HepG2 (cell line): ENCODE measurements at regions not wholly inside any gene's neighbourhood (a gene's known extent, or its start where the extent isn't known, plus 50 kb on each side); places are given as distances from the start of the nearest gene placed in this dataset.

Experiments
- FOSL1 ChIP-seq: sonication (generic); formaldehyde crosslinking; IDR thresholded peaks from 2 replicates; pipeline ENCODE4 v1.9.0; 2021; ENCODE audit warnings: missing genetic modification reagents, borderline replicate concordance
- GABPA ChIP-seq, 2 experiments: IDR thresholded peaks; 2 replicates each; pipeline ENCODE4 v1.6.1; 2011 to 2016; ENCODE audit warnings: low read depth in 2 of 2, low read length in 1 of 2, missing biosample characterization in 1 of 2, missing genetic modification characterization in 1 of 2
- KAT7 ChIP-seq: IDR thresholded peaks from 2 replicates; pipeline ENCODE4 v1.6.1; 2018; ENCODE audit warnings: borderline replicate concordance, missing compliant biosample characterization
- MED1 ChIP-seq: sonication (generic); formaldehyde crosslinking; IDR thresholded peaks from 2 replicates; pipeline ENCODE4 v1.4.0; 2020; ENCODE audit warnings: missing genetic modification reagents
- RFX5 ChIP-seq: IDR thresholded peaks from 2 replicates; pipeline ENCODE4 v1.6.1; 2011; ENCODE audit warnings: low read depth, low read length, improper control_type of control experiment
- SNAPC4 ChIP-seq: sonication (generic); formaldehyde crosslinking; IDR thresholded peaks from 2 replicates; pipeline ENCODE4 v1.4.0; 2020; ENCODE audit warnings: mild to moderate bottlenecking, missing genetic modification reagents
- STAT5B ChIP-seq: sonication (generic); formaldehyde crosslinking; IDR thresholded peaks from 2 replicates; pipeline ENCODE4 v1.4.0; 2020; ENCODE audit warnings: missing genetic modification reagents
- U2AF2 ChIP-seq: fragments of 200-400 bp; formaldehyde crosslinking; IDR thresholded peaks from 2 replicates; pipeline ENCODE4 v1.6.1; 2017; ENCODE audit warnings: low read depth, mild to moderate bottlenecking, low read length
- USF2 ChIP-seq, 2 experiments: sonication (generic) in 1 of 2; formaldehyde crosslinking in 1 of 2; IDR thresholded peaks; 2 replicates each; pipeline versions ENCODE4 v1.5.1 to v1.6.1; 2011 to 2020; ENCODE audit warnings: borderline replicate concordance in 1 of 2, low read depth in 1 of 2, low read length in 1 of 2, mild to moderate bottlenecking in 1 of 2, missing genetic modification reagents in 1 of 2, moderate library complexity in 1 of 2
- ZNF550 ChIP-seq: sonication (generic); formaldehyde crosslinking; IDR thresholded peaks from 2 replicates; pipeline ENCODE4 v1.4.0; 2020; ENCODE audit warnings: mild to moderate bottlenecking, missing genetic modification reagents, borderline replicate concordance
- ZNF720 ChIP-seq: sonication (generic); formaldehyde crosslinking; IDR thresholded peaks from 2 replicates; pipeline ENCODE4 v1.4.0; 2020; ENCODE audit warnings: missing genetic modification reagents
- TF ChIP-seq, protein P1 (sequence below): sonication (generic); formaldehyde crosslinking; IDR thresholded peaks from 2 replicates; pipeline ENCODE4 v1.5.0; 2020; ENCODE audit warnings: mild to moderate bottlenecking, missing genetic modification reagents, moderate library complexity

DNA sequence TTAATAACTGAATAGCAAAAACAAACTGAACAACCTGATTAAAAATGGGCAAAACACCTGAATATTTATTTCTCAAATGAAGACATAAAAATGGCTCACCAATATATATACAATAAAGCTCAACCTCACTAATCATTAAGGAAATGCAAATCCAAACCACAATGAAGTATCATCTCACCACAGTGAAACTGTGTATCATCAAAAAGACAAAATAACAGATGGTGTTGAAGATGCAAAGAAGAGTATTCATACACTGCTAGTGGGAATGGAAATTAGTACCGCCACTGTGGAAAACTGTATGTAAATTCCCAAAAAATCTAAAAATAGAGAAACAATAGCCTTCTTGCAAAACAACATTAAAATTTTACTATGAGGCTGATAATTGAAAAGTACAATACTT, 1660.1 kb upstream of the B3GALT2 start:
- TF ChIP-seq FOSL1 (no peak), ZNF720 (CRISPR knock-in tag) (no peak), USF2 (IDR thresholded peaks at IDR 0.05; ENCODE audit: low read depth, low read length) (no peak), USF2 (CRISPR knock-in tag; IDR thresholded peaks at IDR 0.05; ENCODE audit: borderline replicate concordance) (no peak), RFX5 (no peak), ZNF550 (no peak), U2AF2 (no peak), KAT7 (CRISPR knock-in tag) (no peak), SNAPC4 (no peak), STAT5B (CRISPR knock-in tag) (no peak), MED1 (no peak), GABPA (IDR thresholded peaks at IDR 0.05; ENCODE audit: low read depth, low read length) (no peak), GABPA (CRISPR knock-in tag; IDR thresholded peaks at IDR 0.05; ENCODE audit: low read depth) (no peak)
- TF ChIP-seq, protein P1, sequence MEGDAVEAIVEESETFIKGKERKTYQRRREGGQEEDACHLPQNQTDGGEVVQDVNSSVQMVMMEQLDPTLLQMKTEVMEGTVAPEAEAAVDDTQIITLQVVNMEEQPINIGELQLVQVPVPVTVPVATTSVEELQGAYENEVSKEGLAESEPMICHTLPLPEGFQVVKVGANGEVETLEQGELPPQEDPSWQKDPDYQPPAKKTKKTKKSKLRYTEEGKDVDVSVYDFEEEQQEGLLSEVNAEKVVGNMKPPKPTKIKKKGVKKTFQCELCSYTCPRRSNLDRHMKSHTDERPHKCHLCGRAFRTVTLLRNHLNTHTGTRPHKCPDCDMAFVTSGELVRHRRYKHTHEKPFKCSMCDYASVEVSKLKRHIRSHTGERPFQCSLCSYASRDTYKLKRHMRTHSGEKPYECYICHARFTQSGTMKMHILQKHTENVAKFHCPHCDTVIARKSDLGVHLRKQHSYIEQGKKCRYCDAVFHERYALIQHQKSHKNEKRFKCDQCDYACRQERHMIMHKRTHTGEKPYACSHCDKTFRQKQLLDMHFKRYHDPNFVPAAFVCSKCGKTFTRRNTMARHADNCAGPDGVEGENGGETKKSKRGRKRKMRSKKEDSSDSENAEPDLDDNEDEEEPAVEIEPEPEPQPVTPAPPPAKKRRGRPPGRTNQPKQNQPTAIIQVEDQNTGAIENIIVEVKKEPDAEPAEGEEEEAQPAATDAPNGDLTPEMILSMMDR (CRISPR knock-in tag): no peak
